Osteocyte (in vitro differentiated cells): ENCODE measurements at regions not wholly inside any gene's neighbourhood (a gene's known extent, or its start where the extent isn't known, plus 50 kb on each side); places are given as distances from the start of the nearest gene placed in this dataset.
"Not testable (repeated sequence)": the region's sequence is repeated elsewhere in the genome, so short reads cannot be mapped to it uniquely, and the experiment has no call there.

ENCODE experiments used
- DNase-seq: peaks from one replicate; pipeline ENCODE4 v3.0.0; 2021; ENCODE audit warnings: mixed read lengths; ENCODE audit not compliant: unreplicated experiment; ENCODE audit errors: extremely low spot score
- H3K27ac Mint-ChIP-seq: one replicate; pipeline ENCODE4 v1.8.0; 2021; ENCODE audit warnings: mild to moderate bottlenecking, mixed read lengths; ENCODE audit not compliant: unreplicated experiment
- H3K27me3 Mint-ChIP-seq: one replicate; pipeline ENCODE4 v1.8.0; 2021; ENCODE audit warnings: mixed read lengths; ENCODE audit not compliant: unreplicated experiment
- H3K36me3 Mint-ChIP-seq: one replicate; pipeline ENCODE4 v1.8.0; 2021; ENCODE audit warnings: mixed read lengths; ENCODE audit not compliant: unreplicated experiment
- H3K4me1 Mint-ChIP-seq: one replicate; pipeline ENCODE4 v1.8.0; 2021; ENCODE audit warnings: mixed read lengths; ENCODE audit not compliant: unreplicated experiment
- H3K4me3 Mint-ChIP-seq: one replicate; pipeline ENCODE4 v1.8.0; 2021; ENCODE audit warnings: mild to moderate bottlenecking, moderate library complexity, mixed read lengths; ENCODE audit not compliant: unreplicated experiment
- H3K9me3 Mint-ChIP-seq: one replicate; pipeline ENCODE4 v1.8.0; 2021; ENCODE audit warnings: mixed read lengths; ENCODE audit not compliant: unreplicated experiment
- CTCF ChIP-seq: fragments of 200-600 bp; sonication (generic); IDR thresholded peaks from 2 replicates; pipeline ENCODE4 v1.5.0; 2021; ENCODE audit warnings: antibody characterized with exemption, mild to moderate bottlenecking, moderate library complexity

GRCh38 chr10:109809954-109810353 is 113.4 kb downstream of the XPNPEP1 start:
- DNase-seq, H3K4me3 Mint-ChIP-seq, H3K4me1 Mint-ChIP-seq, H3K36me3 Mint-ChIP-seq, H3K27ac Mint-ChIP-seq, H3K27me3 Mint-ChIP-seq, H3K9me3 Mint-ChIP-seq: not testable (repeated sequence)

GRCh38 chr10:109801191-109801590 is 122.1 kb downstream of the XPNPEP1 start:
- H3K4me3 Mint-ChIP-seq, H3K27ac Mint-ChIP-seq, H3K9me3 Mint-ChIP-seq, H3K36me3 Mint-ChIP-seq, H3K4me1 Mint-ChIP-seq, DNase-seq, H3K27me3 Mint-ChIP-seq: not testable (repeated sequence)

GRCh38 chr10:109790647-109791046 is 132.7 kb downstream of the XPNPEP1 start:
- DNase-seq = no peak
- H3K9me3 Mint-ChIP-seq = no peaks in the 10 kb centered on the region
- H3K27ac Mint-ChIP-seq = no peak overlapping the region
- no peaks in the 10 kb centered on the region for H3K36me3 Mint-ChIP-seq
- H3K27me3 Mint-ChIP-seq = peaks cover 7% of the 10 kb centered on the region
- no peak overlapping the region for H3K4me3 Mint-ChIP-seq
- no peak for TF ChIP-seq CTCF
- H3K4me1 Mint-ChIP-seq = no peaks in the 10 kb centered on the region

- no peak overlapping the region for H3K4me3 Mint-ChIP-seq
- no peaks in the 10 kb centered on the region for H3K36me3 Mint-ChIP-seq
- no peak for DNase-seq
- peaks cover 16% of the 10 kb centered on the region for H3K27me3 Mint-ChIP-seq
- no peaks in the 10 kb centered on the region for H3K4me1 Mint-ChIP-seq
- TF ChIP-seq CTCF = no peak
- H3K9me3 Mint-ChIP-seq = no peaks in the 10 kb centered on the region
- H3K27ac Mint-ChIP-seq = no peak overlapping the region
Observed at GRCh38 chr10:109784236-109784635, 139.1 kb downstream of the XPNPEP1 start.

- no peaks in the 10 kb centered on the region for H3K4me1 Mint-ChIP-seq
- H3K4me3 Mint-ChIP-seq = no peak overlapping the region
- H3K9me3 Mint-ChIP-seq = no peaks in the 10 kb centered on the region
- no peak for TF ChIP-seq CTCF
- DNase-seq = no peak
- no peak overlapping the region for H3K27ac Mint-ChIP-seq
- H3K36me3 Mint-ChIP-seq = no peaks in the 10 kb centered on the region
- peaks cover 16% of the 10 kb centered on the region for H3K27me3 Mint-ChIP-seq
Observed at GRCh38 chr10:109783286-109783685, 140.0 kb downstream of the XPNPEP1 start.

- no peaks in the 10 kb centered on the region for H3K9me3 Mint-ChIP-seq
- no peak for TF ChIP-seq CTCF
- H3K36me3 Mint-ChIP-seq = no peaks in the 10 kb centered on the region
- H3K27me3 Mint-ChIP-seq = peaks cover 20% of the 10 kb centered on the region
- no peaks in the 10 kb centered on the region for H3K4me1 Mint-ChIP-seq
- DNase-seq = no peak
- H3K4me3 Mint-ChIP-seq = no peak overlapping the region
- H3K27ac Mint-ChIP-seq = no peak overlapping the region
Observed at GRCh38 chr10:109780997-109781396, 142.3 kb downstream of the XPNPEP1 start.
